ENCODE measurements at regions not wholly inside any gene's neighbourhood (a gene's known extent, or its start where the extent isn't known, plus 50 kb on each side); places are given as distances from the start of the nearest gene placed in this dataset.

DNA sequence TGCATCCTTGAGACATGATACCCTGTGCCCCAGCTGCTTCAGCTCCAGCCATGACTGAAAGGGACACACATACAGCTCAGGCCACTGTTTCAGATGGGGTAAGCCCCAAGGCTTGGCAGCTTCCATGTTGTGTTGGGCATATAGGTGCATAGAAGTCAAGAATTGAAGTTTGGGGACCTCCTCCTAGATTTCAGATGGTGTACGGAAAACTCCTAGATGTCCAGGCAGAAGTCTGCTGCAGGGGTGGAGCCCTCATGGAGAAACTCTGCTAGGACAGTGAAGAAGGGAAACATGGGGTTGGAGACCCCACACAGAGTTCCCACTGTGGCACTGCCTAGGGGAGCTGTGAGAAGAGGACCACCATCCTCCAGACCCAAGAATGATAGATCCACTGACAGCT lies 1379.0 kb upstream of the MAP3K7 start:
- TF ChIP-seq, protein P1, sequence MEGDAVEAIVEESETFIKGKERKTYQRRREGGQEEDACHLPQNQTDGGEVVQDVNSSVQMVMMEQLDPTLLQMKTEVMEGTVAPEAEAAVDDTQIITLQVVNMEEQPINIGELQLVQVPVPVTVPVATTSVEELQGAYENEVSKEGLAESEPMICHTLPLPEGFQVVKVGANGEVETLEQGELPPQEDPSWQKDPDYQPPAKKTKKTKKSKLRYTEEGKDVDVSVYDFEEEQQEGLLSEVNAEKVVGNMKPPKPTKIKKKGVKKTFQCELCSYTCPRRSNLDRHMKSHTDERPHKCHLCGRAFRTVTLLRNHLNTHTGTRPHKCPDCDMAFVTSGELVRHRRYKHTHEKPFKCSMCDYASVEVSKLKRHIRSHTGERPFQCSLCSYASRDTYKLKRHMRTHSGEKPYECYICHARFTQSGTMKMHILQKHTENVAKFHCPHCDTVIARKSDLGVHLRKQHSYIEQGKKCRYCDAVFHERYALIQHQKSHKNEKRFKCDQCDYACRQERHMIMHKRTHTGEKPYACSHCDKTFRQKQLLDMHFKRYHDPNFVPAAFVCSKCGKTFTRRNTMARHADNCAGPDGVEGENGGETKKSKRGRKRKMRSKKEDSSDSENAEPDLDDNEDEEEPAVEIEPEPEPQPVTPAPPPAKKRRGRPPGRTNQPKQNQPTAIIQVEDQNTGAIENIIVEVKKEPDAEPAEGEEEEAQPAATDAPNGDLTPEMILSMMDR (conservative IDR thresholded peaks at IDR 0.05; ENCODE audit: low read depth, low read length): no peak
- no peak for TF ChIP-seq EZH2 (IDR thresholded peaks at IDR 0.05; ENCODE audit: borderline replicate concordance, low read depth, low read length, poor library complexity, severe bottlenecking)

Data from A673 (cell line).